ENCODE measurements at regions not wholly inside any gene's neighbourhood (a gene's known extent, or its start where the extent isn't known, plus 50 kb on each side); places are given as distances from the start of the nearest gene placed in this dataset.

- TF ChIP-seq CTCF (IDR thresholded peaks at IDR 0.05): no peak
- TF ChIP-seq POLR2A (IDR thresholded peaks at IDR 0.05): no peak
Observed at GRCh38 chr17:33753452-33753851, 460.4 kb upstream of the ASIC2 start.
